GM21825 (cell line): ENCODE measurements at regions not wholly inside any gene's neighbourhood (a gene's known extent, or its start where the extent isn't known, plus 50 kb on each side); places are given as distances from the start of the nearest gene placed in this dataset.

ENCODE experiments used
- ATAC-seq: cut with Tn5 transposase; IDR thresholded peaks from one replicate; pipeline ENCODE4 v1.9.1; 2021; ENCODE audit warnings: mild to moderate bottlenecking, moderate library complexity; ENCODE audit not compliant: unreplicated experiment

GRCh38 chr4:182189103-182189878 lies 53.9 kb upstream of the TENM3 start:
- ATAC-seq, result no peak

DNA sequence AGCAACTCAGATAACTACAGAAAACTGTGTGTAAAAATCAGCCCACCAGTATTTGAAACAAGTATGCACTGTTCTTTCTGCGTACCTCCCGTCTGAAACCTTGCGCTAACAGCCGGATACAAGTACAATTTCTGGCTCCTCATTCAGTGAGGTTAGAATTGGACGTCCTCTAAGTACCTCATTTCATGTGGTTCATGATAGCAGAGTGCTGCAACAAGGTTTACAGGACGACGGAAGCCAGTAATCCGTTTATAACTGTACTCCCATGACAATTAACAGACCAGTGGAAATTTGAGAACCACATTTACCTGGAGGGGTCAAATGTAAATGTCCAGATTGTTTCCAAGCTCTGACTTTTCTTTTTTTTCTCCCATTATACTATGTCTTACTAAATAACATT lies 52.9 kb upstream of the TENM3 start:
- no peak for ATAC-seq

- no peak for ATAC-seq
These were observed 50.6 kb upstream of the TENM3 start for GRCh38 chr4:182192511-182193181.

DNA sequence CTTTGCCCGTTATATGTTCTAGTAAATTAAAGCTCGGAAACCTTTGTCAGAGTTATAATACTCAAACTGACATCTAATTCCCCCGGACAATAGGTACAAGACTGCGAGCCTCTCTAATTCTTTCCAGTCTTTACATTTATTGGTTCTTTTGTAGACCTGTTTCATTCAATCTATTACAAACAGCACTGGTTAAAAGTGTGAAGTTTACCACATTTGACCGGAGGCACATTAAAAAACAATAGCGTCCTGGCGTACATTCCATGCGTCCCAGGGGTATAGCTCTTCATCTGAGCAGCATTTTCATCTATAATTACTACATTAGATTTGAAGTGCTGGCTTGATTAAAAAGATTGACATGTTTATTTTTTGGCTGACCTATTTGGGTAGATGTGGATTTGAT lies 49.9 kb upstream of the TENM3 start:
- ATAC-seq, result no peak
